Dedifferentiated amniotic fluid mesenchymal stem cell (primary cell): ENCODE measurements at regions not wholly inside any gene's neighbourhood (a gene's known extent, or its start where the extent isn't known, plus 50 kb on each side); places are given as distances from the start of the nearest gene placed in this dataset.
A peak's percentile ranks its signal among the peaks of the same experiment; 100 is the strongest.

ENCODE experiments used
- DNase-seq: peaks from one replicate; pipeline ENCODE4 v3.0.0-alpha.2; 2016; ENCODE audit errors: extremely low spot score

- no peak for DNase-seq
These were observed 74.1 kb upstream of the BTN3A2 start for GRCh38 chr6:26290941-26291340.

GRCh38 chr6:26292709-26293108 is 72.3 kb upstream of the BTN3A2 start:
- no peak for DNase-seq

DNA sequence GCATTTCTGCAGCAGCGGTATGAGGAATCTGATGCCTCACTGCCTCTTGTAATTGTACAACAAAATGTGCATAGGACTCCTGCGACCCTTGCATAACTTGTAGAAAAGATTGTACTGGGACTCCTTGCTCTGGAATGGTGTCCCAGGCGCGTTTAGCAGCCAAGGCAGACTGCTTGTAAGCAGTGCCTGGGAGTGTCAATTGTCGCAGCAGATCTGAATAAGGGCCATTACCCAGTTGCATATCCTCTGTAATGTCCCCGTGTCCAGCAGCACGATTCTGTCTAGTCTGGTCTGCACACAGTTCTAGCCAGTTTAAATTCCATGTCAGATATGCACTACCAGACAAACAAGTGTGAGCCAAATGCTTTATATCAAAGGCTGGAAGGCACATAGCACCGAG is 70.7 kb upstream of the BTN3A2 start:
- no peak for DNase-seq

GRCh38 chr6:26295691-26296555 is 69.1 kb upstream of the BTN3A2 start:
- peak; percentile 71 for DNase-seq

DNA sequence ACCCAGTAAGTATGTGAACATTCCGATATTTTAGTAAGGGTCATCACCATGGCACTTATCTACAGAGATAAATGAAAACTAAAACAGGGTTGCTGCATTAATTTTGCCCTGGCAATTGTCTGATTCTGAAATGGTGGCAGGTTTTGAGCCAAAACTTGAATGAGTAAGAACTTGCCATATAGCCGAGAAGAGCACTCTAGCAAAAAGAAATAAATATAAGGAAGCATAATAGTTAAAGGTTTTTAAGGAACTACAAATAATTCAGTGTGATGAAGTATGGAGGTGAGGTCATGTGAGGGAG is 68.5 kb upstream of the BTN3A2 start:
- no peak for DNase-seq

DNA sequence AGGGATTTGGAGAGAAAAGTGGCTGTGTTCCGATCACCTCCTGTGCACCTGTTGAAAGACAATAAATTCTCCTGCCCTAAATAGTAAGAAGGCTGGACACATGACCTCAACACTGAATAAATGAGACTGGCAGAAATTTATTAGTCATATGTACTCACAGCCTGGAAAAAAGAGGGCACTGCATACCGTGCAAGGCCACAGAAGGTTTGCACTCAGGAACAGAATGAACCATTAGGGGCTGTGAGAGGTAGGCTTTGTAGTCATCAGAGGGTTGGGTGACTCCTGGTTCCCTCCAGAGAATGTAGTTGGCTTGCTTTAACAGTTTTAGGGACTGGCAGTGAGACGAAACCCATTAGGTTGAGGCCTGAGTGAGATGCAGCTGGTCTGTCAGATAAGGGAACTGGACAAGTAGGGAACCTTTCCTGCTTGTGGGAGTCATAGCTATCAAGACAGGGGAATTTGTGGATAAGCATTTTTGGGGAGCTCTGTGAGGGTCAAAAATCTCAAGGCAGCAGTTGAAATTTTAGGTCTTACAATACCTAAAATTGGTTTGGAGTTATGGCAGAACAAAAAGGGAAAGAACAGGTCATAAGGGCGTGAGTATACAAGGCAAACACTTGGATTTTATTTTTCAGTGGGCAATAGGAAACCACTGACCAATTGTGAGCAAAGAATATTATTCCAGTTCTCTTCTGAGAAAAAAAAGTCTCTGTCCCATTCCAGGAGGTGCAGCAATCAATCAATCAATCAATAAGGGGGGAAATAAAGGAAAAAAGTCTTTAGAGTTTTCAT is 67.9 kb upstream of the BTN3A2 start:
- DNase-seq, result no peak

GRCh38 chr6:26299286-26300042 is 65.5 kb upstream of the BTN3A2 start:
- DNase-seq, result no peak

- DNase-seq, result no peak
These were observed 65.0 kb upstream of the BTN3A2 start for GRCh38 chr6:26300043-26300331.

DNA sequence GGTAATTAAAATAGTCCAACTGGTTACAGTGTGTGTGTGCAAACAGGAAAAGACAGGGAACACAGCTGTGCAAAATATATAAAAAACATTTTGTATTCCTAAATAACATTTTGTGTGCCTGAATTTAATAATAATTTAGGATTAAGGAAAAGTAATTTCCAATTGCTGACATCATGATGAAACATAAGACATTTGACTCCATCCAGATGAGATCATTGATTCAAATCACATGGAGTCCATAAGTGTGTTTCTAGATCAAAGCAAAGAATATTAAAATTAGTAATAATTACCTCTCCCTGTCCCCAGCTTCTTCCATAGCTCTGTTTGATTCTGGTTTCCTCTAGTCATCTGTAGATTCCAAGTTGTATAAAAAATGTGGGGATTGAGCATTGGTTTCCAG is 64.6 kb upstream of the BTN3A2 start:
- DNase-seq, result no peak

- DNase-seq, result no peak
These were observed 64.2 kb upstream of the BTN3A2 start for GRCh38 chr6:26300828-26301227.

DNA sequence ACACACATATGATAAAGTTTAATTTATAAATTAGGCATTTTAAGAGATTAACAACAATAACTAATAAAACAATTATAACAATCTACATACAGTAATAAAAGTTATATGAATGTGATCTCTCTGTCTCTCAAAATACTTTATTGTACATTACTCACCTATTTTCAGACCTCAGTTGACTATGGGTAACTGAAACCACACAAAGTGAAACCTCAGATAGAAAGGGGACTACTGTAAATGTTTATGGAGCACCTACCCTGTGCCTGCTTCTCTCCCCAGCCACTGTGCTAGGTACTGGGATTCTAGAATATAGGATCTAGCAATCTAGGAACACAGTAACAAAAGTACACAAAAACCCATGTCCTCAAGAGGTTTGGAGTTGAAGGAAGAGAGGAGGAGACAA is 63.4 kb upstream of the BTN3A2 start:
- no peak for DNase-seq

- no peak for DNase-seq
These were observed 61.9 kb upstream of the BTN3A2 start for GRCh38 chr6:26302941-26303559.

GRCh38 chr6:26304213-26304796 is 60.7 kb upstream of the BTN3A2 start:
- no peak for DNase-seq

DNA sequence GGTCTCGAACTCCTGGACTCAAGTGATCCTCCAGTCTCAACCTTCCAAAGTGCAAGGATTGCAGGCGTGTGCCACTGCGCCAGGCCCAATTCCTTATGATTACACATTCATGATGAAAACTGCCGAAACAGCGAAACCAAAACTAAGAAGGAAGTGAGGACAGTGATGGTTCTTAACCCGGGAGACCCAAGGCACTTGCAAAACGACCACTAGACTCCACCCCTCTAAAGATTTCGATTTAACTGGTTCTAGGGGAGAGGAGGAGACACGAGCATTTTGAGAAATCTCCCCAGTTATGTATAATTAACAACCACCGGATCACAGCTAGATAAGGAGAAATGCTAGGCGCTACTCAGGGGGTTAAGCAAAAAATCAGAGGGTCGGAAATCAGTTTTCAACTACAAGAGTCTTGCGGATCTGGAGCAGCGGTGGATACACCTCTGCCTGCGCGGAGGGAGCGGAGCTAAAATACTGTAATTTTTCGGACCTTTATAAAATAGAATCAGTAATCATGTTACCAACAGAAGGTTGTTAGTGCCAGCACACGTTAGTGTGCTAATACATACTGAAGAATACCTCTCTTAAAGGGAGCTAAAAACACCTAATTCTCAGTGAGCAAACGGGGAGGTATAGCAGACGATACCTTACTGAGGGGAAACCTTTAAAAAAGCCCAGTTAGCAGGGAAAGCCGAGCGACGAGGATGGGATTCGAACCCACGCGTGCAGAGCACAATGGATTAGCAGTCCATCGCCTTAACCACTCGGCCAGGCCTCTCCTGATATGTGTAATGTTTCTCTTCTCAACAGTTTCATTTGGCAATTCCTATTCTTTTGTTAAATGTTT is 60.0 kb upstream of the BTN3A2 start:
- DNase-seq, result peak; percentile 86

DNA sequence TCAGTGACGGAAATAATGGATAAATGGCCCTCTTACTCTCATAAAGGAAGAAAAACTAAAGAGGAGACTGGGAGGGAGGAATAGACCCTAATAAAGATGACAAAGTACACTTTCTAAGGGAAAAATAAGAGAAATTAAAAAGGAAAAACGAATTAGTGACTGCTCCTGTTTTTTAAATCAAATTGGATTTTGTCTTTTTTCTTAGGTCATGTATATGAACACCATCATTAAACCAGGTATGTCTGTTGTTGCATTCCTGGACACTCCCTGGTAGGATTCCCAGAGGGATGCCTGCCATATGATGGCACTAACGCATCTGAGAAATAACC is 59.4 kb upstream of the BTN3A2 start:
- DNase-seq, result no peak

GRCh38 chr6:26306232-26306631 is 58.8 kb upstream of the BTN3A2 start:
- no peak for DNase-seq

GRCh38 chr6:26307850-26308249 is 57.1 kb upstream of the BTN3A2 start:
- DNase-seq, result no peak

GRCh38 chr6:26309731-26310142 is 55.3 kb upstream of the BTN3A2 start:
- DNase-seq, result no peak

DNA sequence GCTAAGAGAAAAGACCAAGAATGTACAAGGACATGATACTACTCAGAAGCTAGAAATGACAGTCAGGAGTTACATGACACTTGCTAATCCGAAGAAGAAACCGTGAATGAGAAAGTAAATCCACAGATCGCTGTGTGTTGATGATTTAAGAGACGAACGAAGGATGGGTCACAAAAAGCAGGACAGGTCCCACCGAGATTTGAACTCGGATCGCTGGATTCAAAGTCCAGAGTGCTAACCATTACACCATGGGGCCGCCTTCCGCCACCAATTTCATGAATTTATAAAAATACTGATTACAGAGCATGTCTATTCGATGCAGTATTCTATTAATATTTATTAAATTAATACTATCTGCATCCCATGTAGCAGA is 54.0 kb upstream of the BTN3A2 start:
- peak; percentile 44 for DNase-seq

GRCh38 chr6:26311385-26312095 is 53.5 kb upstream of the BTN3A2 start:
- peak; percentile 46 for DNase-seq

DNA sequence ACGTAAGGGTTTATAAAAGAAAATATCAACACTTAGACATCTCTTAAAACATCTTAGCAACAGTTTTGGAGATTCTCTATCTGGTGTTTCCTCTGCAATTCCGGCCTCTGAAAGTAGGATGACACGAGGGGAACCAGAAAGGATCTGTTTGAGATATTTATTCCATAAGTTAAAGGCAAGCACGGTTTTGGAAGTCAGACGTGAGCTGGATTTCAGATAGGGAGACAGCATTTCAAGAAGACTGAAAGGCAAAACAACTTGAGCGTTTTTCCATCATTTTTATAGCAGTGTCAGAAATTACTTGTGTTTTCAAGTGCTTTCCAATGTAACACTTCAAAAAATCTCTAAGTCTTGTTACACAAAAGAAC is 52.9 kb upstream of the BTN3A2 start:
- DNase-seq, result peak; percentile 38
